Keratinocyte (primary cell): ENCODE measurements at regions not wholly inside any gene's neighbourhood (a gene's known extent, or its start where the extent isn't known, plus 50 kb on each side); places are given as distances from the start of the nearest gene placed in this dataset.

ENCODE experiments used
- DNase-seq: peaks from one replicate; pipeline ENCODE4 v3.0.0-alpha.2; 2011; ENCODE audit warnings: low read depth, missing footprints, low spot score
- FAIRE-seq: peaks from 2 replicates; lab custom pipeline; 2011; peaks lifted over from hg19 to GRCh38; lab: Jason Lieb, UNC
- H2AFZ ChIP-seq: 2 replicates; pipeline ENCODE4 v1.6.0; 2012; ENCODE audit warnings: low read length, control low read depth, inconsistent platforms; ENCODE audit not compliant: control insufficient read depth
- H3K27ac ChIP-seq: 2 replicates; pipeline ENCODE4 v1.5.1; 2011; ENCODE audit warnings: low read length; ENCODE audit not compliant: control insufficient read depth, insufficient read depth
- H3K27me3 ChIP-seq: 3 replicates; pipeline ENCODE4 v1.6.0; 2011; ENCODE audit warnings: low read length; ENCODE audit not compliant: control insufficient read depth, insufficient read depth; ENCODE audit errors: extremely low read depth
- H3K36me3 ChIP-seq, 2 experiments: 2 replicates in 1 of 2; 3 replicates in 1 of 2; pipeline ENCODE4 v1.5.1; 2011; ENCODE audit warnings: low read length in 2 of 2, mild to moderate bottlenecking in 1 of 2; ENCODE audit not compliant: control insufficient read depth in 2 of 2, insufficient read depth in 2 of 2; ENCODE audit errors: extremely low read depth in 1 of 2
- H3K4me1 ChIP-seq: 3 replicates; pipeline ENCODE4 v1.5.1; 2011; ENCODE audit warnings: low read length; ENCODE audit not compliant: control insufficient read depth, insufficient read depth; ENCODE audit errors: extremely low read depth
- H3K4me2 ChIP-seq: 3 replicates; pipeline ENCODE4 v1.6.0; 2011; ENCODE audit warnings: low read depth, low read length; ENCODE audit not compliant: control insufficient read depth, insufficient read depth; ENCODE audit errors: extremely low read depth
- H3K4me3 ChIP-seq, 3 experiments: fragments of 200-600 bp in 1 of 3; sonication (generic) in 1 of 3; 2 replicates in 2 of 3; 3 replicates in 1 of 3; pipeline ENCODE4 v1.5.1; 2011 to 2016; ENCODE audit warnings: low read length in 3 of 3, mild to moderate bottlenecking in 3 of 3, control low read depth in 2 of 3, inconsistent platforms in 1 of 3, low read depth in 1 of 3, mixed read lengths in 1 of 3, mixed run types in 1 of 3, moderate library complexity in 1 of 3; ENCODE audit not compliant: control insufficient read depth in 2 of 3, insufficient read depth in 2 of 3; ENCODE audit errors: extremely low read depth in 1 of 3
- H3K79me2 ChIP-seq: 2 replicates; pipeline ENCODE4 v1.6.0; 2012; ENCODE audit warnings: low read length; ENCODE audit not compliant: control insufficient read depth, insufficient read depth
- H3K9ac ChIP-seq: 3 replicates; pipeline ENCODE4 v1.6.0; 2011; ENCODE audit warnings: low read length; ENCODE audit not compliant: control insufficient read depth, insufficient read depth; ENCODE audit errors: extremely low read depth
- H3K9me1 ChIP-seq: 3 replicates; pipeline ENCODE4 v1.6.0; 2011; ENCODE audit warnings: low read length; ENCODE audit not compliant: control insufficient read depth, insufficient read depth; ENCODE audit errors: extremely low read depth
- H3K9me3 ChIP-seq: 2 replicates; pipeline ENCODE4 v1.5.1; 2012; ENCODE audit warnings: low read depth, low read length; ENCODE audit not compliant: control insufficient read depth
- H4K20me1 ChIP-seq: 3 replicates; pipeline ENCODE4 v1.6.0; 2011; ENCODE audit warnings: low read length; ENCODE audit not compliant: control insufficient read depth, insufficient read depth; ENCODE audit errors: extremely low read depth
- EZH2 ChIP-seq: IDR thresholded peaks from one replicate; pipeline ENCODE4 v1.6.1; 2012; ENCODE audit warnings: inconsistent platforms, mild to moderate bottlenecking, low read length, moderate library complexity
- dilution Hi-C: fragments of 300-500 bp; cut with MboI; formaldehyde crosslinking; loops from one replicate; pipeline ENCODE4 v1.7.0; 2020; ENCODE audit warnings: low sequenced_read_pairs; ENCODE audit not compliant: extremely low pct_ligation_motif_present
- TF ChIP-seq, protein P1 (sequence below), 3 experiments: IDR thresholded peaks in 1 of 3; conservative IDR thresholded peaks in 1 of 3; optimal IDR thresholded peaks in 1 of 3; 2 replicates in 2 of 3; 3 replicates in 1 of 3; pipeline versions ENCODE3 to v1.5.1; 2011; ENCODE audit warnings: low read length in 3 of 3, mild to moderate bottlenecking in 3 of 3, moderate library complexity in 2 of 3, control low read depth in 1 of 3, inconsistent platforms in 1 of 3; ENCODE audit not compliant: insufficient read depth in 2 of 3; ENCODE audit errors: extremely low read depth in 1 of 3

GRCh38 chr5:51060953-51061352 is 322.3 kb upstream of the ISL1 start:
- Histone ChIP-seq H2AFZ (no peak overlapping the region), H3K9ac (no peak overlapping the region), H3K79me2 (no peaks in the 10 kb centered on the region), H3K4me3 (no peak overlapping the region), H4K20me1 (no peaks in the 10 kb centered on the region), H3K36me3 (no peaks in the 10 kb centered on the region), H3K27me3 (no peaks in the 10 kb centered on the region), H3K9me3 (no peaks in the 10 kb centered on the region), H3K9me1 (no peaks in the 10 kb centered on the region), H3K27ac (no peak overlapping the region), H3K4me2 (no peak overlapping the region), H3K4me1 (no peaks in the 10 kb centered on the region)
- no peak for FAIRE-seq
- dilution Hi-C loops: no loop called here
- TF ChIP-seq, protein P1, sequence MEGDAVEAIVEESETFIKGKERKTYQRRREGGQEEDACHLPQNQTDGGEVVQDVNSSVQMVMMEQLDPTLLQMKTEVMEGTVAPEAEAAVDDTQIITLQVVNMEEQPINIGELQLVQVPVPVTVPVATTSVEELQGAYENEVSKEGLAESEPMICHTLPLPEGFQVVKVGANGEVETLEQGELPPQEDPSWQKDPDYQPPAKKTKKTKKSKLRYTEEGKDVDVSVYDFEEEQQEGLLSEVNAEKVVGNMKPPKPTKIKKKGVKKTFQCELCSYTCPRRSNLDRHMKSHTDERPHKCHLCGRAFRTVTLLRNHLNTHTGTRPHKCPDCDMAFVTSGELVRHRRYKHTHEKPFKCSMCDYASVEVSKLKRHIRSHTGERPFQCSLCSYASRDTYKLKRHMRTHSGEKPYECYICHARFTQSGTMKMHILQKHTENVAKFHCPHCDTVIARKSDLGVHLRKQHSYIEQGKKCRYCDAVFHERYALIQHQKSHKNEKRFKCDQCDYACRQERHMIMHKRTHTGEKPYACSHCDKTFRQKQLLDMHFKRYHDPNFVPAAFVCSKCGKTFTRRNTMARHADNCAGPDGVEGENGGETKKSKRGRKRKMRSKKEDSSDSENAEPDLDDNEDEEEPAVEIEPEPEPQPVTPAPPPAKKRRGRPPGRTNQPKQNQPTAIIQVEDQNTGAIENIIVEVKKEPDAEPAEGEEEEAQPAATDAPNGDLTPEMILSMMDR (optimal IDR thresholded peaks at IDR 0.05 in 1 of 3, IDR thresholded peaks at IDR 0.05 in 1 of 3, conservative IDR thresholded peaks at IDR 0.05 in 1 of 3; ENCODE audit: extremely low read depth in 1 of 3, insufficient read depth in 2 of 3, low read length in 3 of 3): no peak
- no peak for TF ChIP-seq EZH2
- no peak for DNase-seq

GRCh38 chr5:51072937-51073336 is 310.3 kb upstream of the ISL1 start:
- FAIRE-seq (no peak), DNase-seq (no peak)
- peaks cover 3% of the 10 kb centered on the region for H3K9me3 ChIP-seq
- TF ChIP-seq, protein P1 (optimal IDR thresholded peaks at IDR 0.05 in 1 of 3, IDR thresholded peaks at IDR 0.05 in 1 of 3, conservative IDR thresholded peaks at IDR 0.05 in 1 of 3; ENCODE audit: extremely low read depth in 1 of 3, insufficient read depth in 2 of 3, low read length in 3 of 3): no peak
- TF ChIP-seq EZH2: no peak
- no peaks in the 10 kb centered on the region for H3K9me1 ChIP-seq
- no peak overlapping the region for H3K27ac ChIP-seq
- H3K4me1 ChIP-seq: no peaks in the 10 kb centered on the region
- no peaks in the 10 kb centered on the region for H3K27me3 ChIP-seq
- H3K36me3 ChIP-seq: no peaks in the 10 kb centered on the region
- H4K20me1 ChIP-seq: no peaks in the 10 kb centered on the region
- no peak overlapping the region for H3K4me2 ChIP-seq
- no peak overlapping the region for H2AFZ ChIP-seq
- dilution Hi-C loops: no loop called here
- H3K79me2 ChIP-seq: no peaks in the 10 kb centered on the region
- H3K9ac ChIP-seq: no peak overlapping the region
- H3K4me3 ChIP-seq: no peak overlapping the region
